Activated CD4-positive, alpha-beta T cell treated with anti-CD3 and anti-CD28 coated beads for 4 hours (primary cell): ENCODE measurements at regions not wholly inside any gene's neighbourhood (a gene's known extent, or its start where the extent isn't known, plus 50 kb on each side); places are given as distances from the start of the nearest gene placed in this dataset.
A peak's percentile ranks its signal among the peaks of the same experiment; 100 is the strongest.
"Not testable (repeated sequence)": the region's sequence is repeated elsewhere in the genome, so short reads cannot be mapped to it uniquely, and the experiment has no call there.

Experiments used
- DNase-seq, 2 donors: peaks; one replicate each; pipeline ENCODE4 v3.0.0-alpha.2; 2020

- DNase-seq, result not testable (repeated sequence)
These were observed 2777.4 kb upstream of the TPTE start for GRCh38 chr21:7743940-7744339.

GRCh38 chr21:7744406-7745099, 2776.8 kb upstream of the TPTE start:
- DNase-seq, result not testable (repeated sequence)

GRCh38 chr21:7745100-7745450, 2776.3 kb upstream of the TPTE start:
- not testable (repeated sequence) for DNase-seq

GRCh38 chr21:7747964-7748363, 2773.4 kb upstream of the TPTE start:
- not testable (repeated sequence) for DNase-seq

- DNase-seq, result not testable (repeated sequence)
These were observed 2768.8 kb upstream of the TPTE start for GRCh38 chr21:7752611-7753010.

- DNase-seq, result not testable (repeated sequence)
These were observed 2768.0 kb upstream of the TPTE start for GRCh38 chr21:7753380-7753877.

GRCh38 chr21:7769985-7770384, 2751.4 kb upstream of the TPTE start:
- not testable (repeated sequence) for DNase-seq

GRCh38 chr21:7774219-7774618, 2747.2 kb upstream of the TPTE start:
- not testable (repeated sequence) for DNase-seq

- DNase-seq, result peak in 1 of 2 donors; percentile 0
These were observed 2745.9 kb upstream of the TPTE start for GRCh38 chr21:7775327-7775984.

GRCh38 chr21:7776035-7776434, 2745.3 kb upstream of the TPTE start:
- DNase-seq, result not testable (repeated sequence)

GRCh38 chr21:7776622-7777021, 2744.8 kb upstream of the TPTE start:
- not testable (repeated sequence) for DNase-seq

GRCh38 chr21:7777289-7777688, 2744.1 kb upstream of the TPTE start:
- DNase-seq, result not testable (repeated sequence)

- DNase-seq, result not testable (repeated sequence)
These were observed 2733.8 kb upstream of the TPTE start for GRCh38 chr21:7787427-7788078.

- not testable (repeated sequence) for DNase-seq
These were observed 2727.6 kb upstream of the TPTE start for GRCh38 chr21:7793797-7794196.

- DNase-seq, result not testable (repeated sequence)
These were observed 2724.1 kb upstream of the TPTE start for GRCh38 chr21:7797328-7797727.

GRCh38 chr21:7798446-7798845, 2722.9 kb upstream of the TPTE start:
- DNase-seq, result not testable (repeated sequence)

GRCh38 chr21:7799697-7800096, 2721.7 kb upstream of the TPTE start:
- DNase-seq, result not testable (repeated sequence)

- not testable (repeated sequence) for DNase-seq
These were observed 2707.9 kb upstream of the TPTE start for GRCh38 chr21:7813475-7813874.

- DNase-seq, result not testable (repeated sequence)
These were observed 2704.4 kb upstream of the TPTE start for GRCh38 chr21:7817013-7817412.

- DNase-seq, result not testable (repeated sequence)
These were observed 2702.1 kb upstream of the TPTE start for GRCh38 chr21:7819301-7819700.

- DNase-seq, result not testable (repeated sequence)
These were observed 2695.8 kb upstream of the TPTE start for GRCh38 chr21:7825627-7826026.

GRCh38 chr21:7826174-7826573, 2695.2 kb upstream of the TPTE start:
- not testable (repeated sequence) for DNase-seq

- not testable (repeated sequence) for DNase-seq
These were observed 2693.1 kb upstream of the TPTE start for GRCh38 chr21:7828260-7828659.

- not testable (repeated sequence) for DNase-seq
These were observed 2692.0 kb upstream of the TPTE start for GRCh38 chr21:7829411-7829810.
